ENCODE measurements at regions not wholly inside any gene's neighbourhood (a gene's known extent, or its start where the extent isn't known, plus 50 kb on each side); places are given as distances from the start of the nearest gene placed in this dataset.

- DNase-seq: no peak
These were observed 198.7 kb upstream of the ZNF507 start for GRCh38 chr19:32146664-32147063.

DNA sequence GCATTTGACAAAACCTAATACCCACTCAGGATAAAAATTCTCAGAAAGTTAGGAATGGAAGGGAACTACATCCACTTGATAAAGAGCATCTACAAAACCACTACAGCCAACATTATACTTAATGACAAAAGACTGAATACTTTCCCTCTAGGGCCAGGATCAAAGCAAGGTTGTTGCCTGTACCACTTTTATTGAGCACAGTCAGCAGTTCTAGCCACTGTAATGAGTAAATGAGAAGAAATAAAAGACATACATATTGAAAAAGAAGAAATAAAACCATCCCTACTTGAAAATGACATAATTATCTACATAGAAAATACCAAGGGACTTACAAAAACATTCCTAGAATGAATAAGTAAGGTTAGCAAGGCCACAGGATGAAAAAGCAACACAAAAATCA lies 194.8 kb upstream of the ZNF507 start:
- no peak for DNase-seq

DNA sequence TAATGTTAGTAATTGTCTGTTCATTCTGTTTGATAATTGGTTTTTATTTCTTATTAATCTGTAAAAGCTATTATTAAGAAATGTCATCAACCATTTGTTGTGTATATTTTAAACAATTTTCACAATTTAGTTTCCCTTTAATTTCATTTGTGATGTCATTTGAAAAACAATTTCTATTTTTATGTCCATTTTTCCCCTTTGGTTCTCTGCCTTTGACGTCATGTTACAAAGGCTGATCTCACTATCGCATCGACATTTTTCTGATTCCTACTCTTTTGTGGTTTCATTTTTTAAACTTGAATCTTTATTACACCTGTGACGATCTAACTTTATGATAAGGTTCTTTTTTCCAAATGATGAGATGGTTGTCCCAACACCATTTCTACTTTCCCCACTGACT lies 191.0 kb upstream of the ZNF507 start:
- DNase-seq: no peak

DNA sequence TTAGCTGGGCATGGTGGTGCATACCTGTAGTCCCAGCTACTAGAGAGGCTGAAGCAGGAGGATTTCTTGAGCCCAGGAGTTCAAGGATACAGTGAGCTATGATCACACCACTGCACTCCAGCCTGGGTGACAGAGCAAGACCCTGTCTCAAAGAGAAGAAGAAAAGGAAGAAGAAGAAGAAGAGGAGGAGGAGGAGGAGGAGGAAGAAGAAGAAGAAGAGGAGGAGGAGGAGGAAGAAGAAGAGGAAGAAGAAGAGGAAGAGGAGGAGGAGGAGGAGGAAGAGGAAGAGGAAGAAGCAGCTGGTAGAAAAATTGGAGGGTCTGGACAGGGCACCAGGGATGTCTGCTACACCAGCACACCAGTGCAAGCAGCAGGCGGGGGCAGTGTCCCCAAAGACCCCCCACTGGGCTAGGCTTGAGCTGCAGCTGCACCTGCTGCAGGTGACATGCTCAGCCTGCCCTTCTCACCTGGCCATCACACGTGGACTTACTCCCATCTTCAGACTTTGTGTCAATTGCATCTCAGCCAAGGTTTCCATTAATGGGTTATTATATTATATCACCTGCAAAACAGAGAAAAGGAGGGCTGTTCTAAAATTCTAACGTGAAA lies 180.9 kb upstream of the ZNF507 start:
- no peak for DNase-seq

GRCh38 chr19:32165141-32165540 lies 180.3 kb upstream of the ZNF507 start:
- DNase-seq: no peak

- DNase-seq: no peak
These were observed 179.7 kb upstream of the ZNF507 start for GRCh38 chr19:32165750-32166149.

GRCh38 chr19:32166238-32166637 lies 179.2 kb upstream of the ZNF507 start:
- DNase-seq: no peak

DNA sequence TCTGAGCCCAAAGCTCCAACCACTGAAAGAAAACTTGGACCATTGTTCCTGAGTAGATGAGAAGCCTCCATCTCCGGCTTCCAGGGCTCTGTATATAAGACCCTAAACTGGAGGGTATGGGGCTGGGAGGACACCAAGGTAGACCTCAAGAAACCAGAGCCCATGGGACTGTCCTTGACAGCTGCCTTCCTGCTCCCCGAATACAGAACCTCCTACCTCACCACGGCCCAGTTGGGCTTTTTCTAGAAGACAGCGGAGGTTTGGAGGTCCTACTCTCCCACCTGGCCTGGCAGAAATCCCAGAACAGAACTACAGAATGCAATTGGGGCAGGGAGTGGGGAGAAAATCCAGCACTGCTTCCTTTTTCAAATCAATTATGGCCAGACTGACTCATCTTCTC lies 177.3 kb upstream of the ZNF507 start:
- DNase-seq: no peak

GRCh38 chr19:32168606-32169005 lies 176.8 kb upstream of the ZNF507 start:
- no peak for DNase-seq

- DNase-seq: no peak
These were observed 173.7 kb upstream of the ZNF507 start for GRCh38 chr19:32171719-32172151.

DNA sequence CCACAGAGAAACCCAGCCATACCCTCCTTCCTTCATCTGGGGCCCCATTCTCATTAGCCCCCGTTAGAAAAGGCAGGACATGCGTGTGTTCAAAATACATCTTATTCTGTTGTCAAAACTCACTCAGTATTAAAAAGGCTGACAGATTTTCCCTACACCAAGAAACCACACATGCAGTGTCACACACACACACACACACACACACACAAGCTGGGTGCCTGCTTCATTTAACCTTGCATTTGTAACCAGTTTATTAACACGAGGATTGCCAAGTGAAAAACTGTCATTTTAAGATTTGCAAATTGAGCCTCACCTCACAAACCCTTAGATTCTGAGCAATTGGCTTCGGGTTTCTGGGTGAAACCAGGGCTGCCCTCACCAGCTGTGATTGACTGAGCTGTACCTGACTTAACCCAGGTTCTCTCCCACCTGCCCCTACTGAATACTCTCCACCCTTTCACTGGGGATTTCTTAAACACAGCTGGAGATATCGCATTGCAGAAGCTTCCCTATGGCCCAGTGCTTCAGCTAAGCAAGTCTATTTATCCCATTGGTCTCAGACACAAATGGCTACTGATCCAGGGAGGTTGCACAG lies 172.7 kb upstream of the ZNF507 start:
- no peak for DNase-seq

GRCh38 chr19:32173836-32174235 lies 171.6 kb upstream of the ZNF507 start:
- DNase-seq: no peak

DNA sequence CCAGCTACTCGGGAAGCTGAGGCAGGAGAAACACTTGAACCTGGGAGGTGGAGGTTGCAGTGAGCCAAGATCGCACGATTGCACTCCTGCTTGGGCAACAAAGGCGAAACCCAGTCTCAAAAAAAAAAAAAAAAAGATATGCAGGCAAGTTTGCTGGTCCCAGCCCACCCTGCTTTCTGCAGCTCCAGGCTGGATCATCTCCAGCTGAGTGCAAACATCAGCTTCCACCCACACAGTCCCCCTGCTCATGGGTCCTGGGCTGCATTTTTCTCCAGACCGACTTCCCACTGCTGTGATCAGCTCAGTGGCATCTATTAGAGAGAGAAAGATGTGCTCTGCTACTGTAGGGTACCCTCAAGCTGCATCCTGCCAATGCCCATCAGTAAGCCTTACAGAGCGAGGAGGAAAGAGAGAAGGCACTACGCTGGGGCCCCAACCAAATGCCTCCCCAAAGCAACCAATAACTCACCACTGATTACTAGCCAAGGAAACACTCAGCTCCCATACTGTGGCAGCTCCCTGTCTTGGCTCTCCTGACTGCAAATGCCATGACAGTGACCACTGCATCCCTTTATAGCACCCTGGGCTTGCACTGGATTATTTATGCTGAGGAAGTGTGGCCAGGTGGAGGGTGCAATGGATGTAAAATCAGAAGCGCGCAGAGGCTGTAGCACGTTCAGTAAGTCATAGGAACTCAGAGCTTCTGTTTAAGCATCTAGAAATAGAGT lies 170.9 kb upstream of the ZNF507 start:
- no peak for DNase-seq

- no peak for DNase-seq
These were observed 168.8 kb upstream of the ZNF507 start for GRCh38 chr19:32176591-32176990.

- DNase-seq: no peak
These were observed 167.7 kb upstream of the ZNF507 start for GRCh38 chr19:32177686-32178085.

GRCh38 chr19:32178401-32178800 lies 167.0 kb upstream of the ZNF507 start:
- no peak for DNase-seq

- DNase-seq: no peak
These were observed 166.5 kb upstream of the ZNF507 start for GRCh38 chr19:32178956-32179355.

GRCh38 chr19:32181216-32181920 lies 164.0 kb upstream of the ZNF507 start:
- DNase-seq: no peak

- DNase-seq: no peak
These were observed 158.7 kb upstream of the ZNF507 start for GRCh38 chr19:32186542-32187330.

GRCh38 chr19:32188921-32189320 lies 156.5 kb upstream of the ZNF507 start:
- no peak for DNase-seq

GRCh38 chr19:32189956-32190706 lies 155.3 kb upstream of the ZNF507 start:
- no peak for DNase-seq

GRCh38 chr19:32191921-32192320 lies 153.5 kb upstream of the ZNF507 start:
- no peak for DNase-seq

All from NCI-H2227 treated with DMSO at 0.1 percent for 48 hours (cell line).